Muscle of leg (tissue), 3 donors: ENCODE measurements at regions not wholly inside any gene's neighbourhood (a gene's known extent, or its start where the extent isn't known, plus 50 kb on each side); places are given as distances from the start of the nearest gene placed in this dataset.

ENCODE experiments used
- DNase-seq: peaks from one replicate; pipeline ENCODE4 v3.0.0; 2013
- H3K27ac ChIP-seq: one replicate; pipeline ENCODE4 v1.5.1; 2013; ENCODE audit warnings: mild to moderate bottlenecking, low read length, control low read depth
- H3K27me3 ChIP-seq: one replicate; pipeline ENCODE4 v1.6.1; 2013; ENCODE audit warnings: low read length; ENCODE audit not compliant: control insufficient read depth, insufficient read depth
- H3K36me3 ChIP-seq: one replicate; pipeline ENCODE4 v1.6.1; 2013; ENCODE audit warnings: low read length; ENCODE audit not compliant: control insufficient read depth, insufficient read depth
- H3K4me1 ChIP-seq: one replicate; pipeline ENCODE4 v1.6.1; 2013; ENCODE audit warnings: low read length; ENCODE audit not compliant: control insufficient read depth, insufficient read depth
- H3K4me3 ChIP-seq: one replicate; pipeline ENCODE4 v1.5.1; 2013; ENCODE audit warnings: low read length, control low read depth
- H3K9me3 ChIP-seq: replicated peaks from 2 replicates; pipeline ENCODE4 v1.6.1; 2013; ENCODE audit warnings: low read depth, low read length; ENCODE audit not compliant: control insufficient read depth
- WGBS: methylation state at CpG from one replicate; pipeline ENCODE4 v1.1.5; 2013; ENCODE audit warnings: missing lambda C conversion rate; ENCODE audit not compliant: insufficient coverage; 5-methylcytosine and 5-hydroxymethylcytosine counted together

DNA sequence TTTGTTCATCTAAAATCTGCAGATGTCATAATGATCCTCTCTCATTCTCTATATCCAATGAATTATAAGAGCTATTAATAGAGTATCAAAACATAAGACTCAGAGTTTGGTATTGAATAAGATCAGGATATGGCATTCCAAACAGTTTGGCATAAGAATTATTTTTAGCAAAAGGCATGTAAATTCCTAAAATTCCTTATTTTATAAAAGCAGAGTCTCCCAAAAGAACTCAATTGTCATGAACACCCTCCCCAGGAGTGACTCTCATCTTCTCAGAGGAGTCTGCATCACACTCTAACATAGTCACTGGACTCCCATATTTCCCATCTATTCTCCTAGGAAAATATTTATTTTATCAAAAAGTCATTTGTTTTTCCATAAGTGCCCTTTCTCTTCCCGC lies 1710.2 kb upstream of the SLC39A10 start:
- no peaks in the 10 kb centered on the region for H3K36me3 ChIP-seq
- no peak for DNase-seq
- no peaks in the 10 kb centered on the region for H3K9me3 ChIP-seq
- H3K4me3 ChIP-seq, result no peak overlapping the region
- H3K27ac ChIP-seq, result no peak overlapping the region
- no peaks in the 10 kb centered on the region for H3K4me1 ChIP-seq
- H3K27me3 ChIP-seq, result no peaks in the 10 kb centered on the region
- WGBS, result no CpG with 5 or more reads among the region's 1 CpG

DNA sequence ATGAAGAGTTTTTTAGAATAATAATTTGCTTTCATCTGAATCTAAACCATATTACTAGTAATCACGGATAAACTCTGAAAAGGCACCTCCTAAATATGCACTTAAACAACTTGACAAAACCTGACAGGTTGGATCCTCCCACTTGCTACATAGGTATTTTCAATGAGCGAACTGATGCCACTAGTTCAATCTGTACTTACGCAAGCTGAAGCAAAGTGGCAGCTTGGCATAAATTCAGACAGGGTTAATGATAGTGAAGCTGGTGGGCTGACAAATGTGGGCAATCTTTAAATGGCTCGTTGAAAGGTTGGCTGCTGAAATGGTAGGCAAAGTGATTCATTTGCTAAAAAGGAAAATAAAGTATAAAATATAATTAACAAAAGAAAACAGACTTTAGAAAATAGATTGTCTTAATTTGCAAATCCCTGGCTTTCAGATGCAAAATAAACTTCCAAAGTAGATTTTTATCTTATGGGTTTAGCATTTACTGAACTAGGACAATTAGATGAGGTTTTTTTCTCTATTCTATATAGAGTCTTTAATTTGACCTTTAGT lies 1713.5 kb upstream of the SLC39A10 start:
- H3K36me3 ChIP-seq, result no peaks in the 10 kb centered on the region
- H3K27me3 ChIP-seq, result no peaks in the 10 kb centered on the region
- 94% methylated on average over 2 of the region's 4 CpGs for WGBS
- H3K4me3 ChIP-seq, result no peak overlapping the region
- no peaks in the 10 kb centered on the region for H3K9me3 ChIP-seq
- H3K4me1 ChIP-seq, result no peaks in the 10 kb centered on the region
- no peak for DNase-seq
- H3K27ac ChIP-seq, result no peak overlapping the region

DNA sequence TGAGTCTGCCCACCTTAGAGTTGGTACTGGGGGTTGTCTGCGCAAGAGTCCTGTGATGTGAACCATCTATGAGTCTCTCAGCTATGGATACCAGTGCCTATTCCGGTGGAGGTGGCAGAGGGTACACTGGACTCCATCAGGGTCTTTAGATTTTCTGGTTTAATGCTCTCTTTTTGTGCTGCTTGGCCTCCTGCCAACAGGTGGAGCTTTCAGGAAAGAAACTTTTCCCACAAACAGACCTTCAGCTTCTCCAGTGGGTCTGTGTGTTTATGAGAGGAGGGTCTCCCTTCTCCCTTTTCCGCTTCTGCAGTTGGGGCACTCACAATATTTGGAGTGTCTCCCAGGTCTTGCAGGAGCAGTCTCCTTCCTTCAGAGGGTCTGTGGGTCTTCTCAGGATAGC lies 1721.9 kb upstream of the SLC39A10 start:
- Histone ChIP-seq H3K4me1 (no peaks in the 10 kb centered on the region), H3K36me3 (no peaks in the 10 kb centered on the region), H3K4me3 (no peak overlapping the region), H3K9me3 (no peaks in the 10 kb centered on the region), H3K27me3 (no peaks in the 10 kb centered on the region), H3K27ac (no peak overlapping the region)
- DNase-seq, result no peak
- no CpG with 5 or more reads among the region's 3 CpGs for WGBS

DNA sequence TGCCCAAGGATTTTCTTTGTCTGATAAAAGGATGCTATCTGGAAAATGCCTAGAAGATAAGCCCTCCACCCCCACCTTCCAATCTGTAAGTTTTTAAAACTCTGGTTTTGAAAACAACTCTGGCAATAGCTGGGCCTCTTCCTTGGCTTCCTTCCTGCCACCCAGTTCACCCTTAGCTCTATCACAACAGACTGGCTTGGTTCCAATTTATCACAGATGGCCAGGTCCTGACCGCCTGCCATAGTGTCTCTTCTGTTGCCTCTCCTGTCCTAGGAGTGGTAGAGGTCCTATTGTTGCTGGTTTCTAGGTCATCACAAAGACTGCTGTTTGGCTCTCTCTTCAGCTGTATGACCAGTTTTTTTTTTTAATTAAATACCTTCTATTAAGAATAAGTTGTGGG lies 1727.9 kb upstream of the SLC39A10 start:
- Histone ChIP-seq H3K27me3 (no peaks in the 10 kb centered on the region), H3K4me1 (no peaks in the 10 kb centered on the region), H3K27ac (no peak overlapping the region), H3K36me3 (no peaks in the 10 kb centered on the region), H3K4me3 (no peak overlapping the region), H3K9me3 (no peaks in the 10 kb centered on the region)
- no CpG with 5 or more reads among the region's 1 CpG for WGBS
- DNase-seq, result no peak

DNA sequence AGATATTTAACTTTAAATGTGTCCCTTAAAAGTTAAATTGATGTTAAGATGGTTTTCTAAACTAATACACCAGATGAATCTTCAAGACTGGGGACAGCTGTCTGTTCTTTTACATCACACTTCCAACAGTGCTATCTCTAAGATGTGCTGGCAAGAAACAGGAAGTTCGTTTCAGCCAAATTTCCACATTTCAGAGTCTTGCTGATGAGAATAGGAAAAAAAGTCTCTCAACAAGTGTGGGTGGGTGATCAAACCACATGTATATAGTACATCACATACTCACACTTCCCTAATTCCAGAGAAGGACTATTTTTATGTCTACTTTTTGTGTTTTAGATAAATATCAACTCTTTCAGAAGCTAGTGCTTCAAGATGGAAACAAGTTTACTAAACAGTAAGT lies 1712.8 kb upstream of the TMEFF2 start:
- no peaks in the 10 kb centered on the region for H3K9me3 ChIP-seq
- H3K4me1 ChIP-seq, result no peaks in the 10 kb centered on the region
- WGBS, result no CpG with 5 or more reads among the region's 1 CpG
- H3K27me3 ChIP-seq, result no peaks in the 10 kb centered on the region
- H3K36me3 ChIP-seq, result no peaks in the 10 kb centered on the region
- peak; percentile 35 for DNase-seq
- H3K27ac ChIP-seq, result no peak overlapping the region
- no peak overlapping the region for H3K4me3 ChIP-seq

DNA sequence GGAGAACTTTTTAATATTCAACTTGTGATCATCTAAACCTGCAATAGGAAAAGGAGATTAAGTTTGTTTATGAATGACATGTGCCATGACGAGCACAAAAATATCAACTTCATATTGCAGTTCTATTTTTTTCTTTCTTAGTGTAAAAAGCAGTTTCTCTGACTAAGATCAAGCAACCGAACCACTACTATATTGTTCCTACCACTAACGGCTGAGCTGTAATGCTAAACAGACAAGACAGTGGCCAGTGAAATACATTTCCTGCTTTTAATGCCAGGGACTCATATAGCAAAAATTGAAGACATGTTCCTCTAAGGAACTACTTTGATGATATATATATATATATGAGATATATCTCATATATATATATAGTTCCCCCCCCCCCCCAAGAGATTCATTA lies 1705.6 kb upstream of the TMEFF2 start:
- no peaks in the 10 kb centered on the region for H3K36me3 ChIP-seq
- no peak overlapping the region for H3K27ac ChIP-seq
- WGBS, result no CpG with 5 or more reads among the region's 3 CpGs
- no peaks in the 10 kb centered on the region for H3K27me3 ChIP-seq
- no peaks in the 10 kb centered on the region for H3K4me1 ChIP-seq
- no peak overlapping the region for H3K4me3 ChIP-seq
- no peak for DNase-seq
- no peaks in the 10 kb centered on the region for H3K9me3 ChIP-seq

DNA sequence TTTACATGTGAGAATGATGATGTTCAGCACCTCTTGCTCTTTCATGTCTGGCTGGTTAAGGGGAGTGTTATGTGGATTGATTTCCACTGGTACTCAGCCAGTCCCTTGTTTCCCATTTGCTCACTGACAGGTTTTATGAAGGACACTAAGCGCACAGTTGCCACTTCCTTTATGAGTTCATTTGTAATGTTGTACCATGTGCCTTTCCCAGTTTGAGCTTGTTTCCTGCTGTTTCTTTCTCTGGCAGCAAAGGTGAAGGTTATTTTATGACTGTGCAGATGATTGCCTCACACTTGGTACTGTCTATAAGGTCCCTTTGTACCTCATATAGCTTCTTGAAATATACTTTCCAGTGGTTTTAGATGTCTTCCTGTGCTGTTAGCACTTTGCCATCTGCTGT lies 1700.5 kb upstream of the TMEFF2 start:
- no CpG with 5 or more reads among the region's 1 CpG for WGBS
- no peaks in the 10 kb centered on the region for H3K36me3 ChIP-seq
- H3K27me3 ChIP-seq, result no peaks in the 10 kb centered on the region
- DNase-seq, result no peak
- no peaks in the 10 kb centered on the region for H3K4me1 ChIP-seq
- H3K9me3 ChIP-seq, result no peaks in the 10 kb centered on the region
- H3K4me3 ChIP-seq, result no peak overlapping the region
- H3K27ac ChIP-seq, result no peak overlapping the region

DNA sequence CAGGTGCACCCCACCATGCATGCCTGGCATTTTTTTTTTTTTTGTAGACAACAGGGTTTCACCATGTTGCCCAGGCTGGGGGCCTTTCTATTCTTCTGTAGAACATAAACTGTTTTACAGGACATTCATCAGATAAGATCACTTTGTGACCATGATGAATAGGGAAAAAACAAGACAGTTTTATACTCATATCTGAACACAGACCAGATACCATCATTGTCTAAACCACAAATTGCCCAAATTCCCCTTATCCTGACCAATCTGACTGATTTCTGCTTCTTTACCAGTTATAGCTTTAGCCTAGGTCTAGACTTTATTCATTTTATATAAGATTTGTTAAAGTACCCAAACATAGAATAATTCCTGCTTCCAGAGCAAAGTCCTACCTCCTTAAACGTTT lies 1699.3 kb upstream of the TMEFF2 start:
- no CpG with 5 or more reads among the region's 1 CpG for WGBS
- no peaks in the 10 kb centered on the region for H3K27me3 ChIP-seq
- H3K9me3 ChIP-seq, result no peaks in the 10 kb centered on the region
- H3K4me3 ChIP-seq, result no peak overlapping the region
- H3K36me3 ChIP-seq, result no peaks in the 10 kb centered on the region
- no peaks in the 10 kb centered on the region for H3K4me1 ChIP-seq
- no peak for DNase-seq
- no peak overlapping the region for H3K27ac ChIP-seq

DNA sequence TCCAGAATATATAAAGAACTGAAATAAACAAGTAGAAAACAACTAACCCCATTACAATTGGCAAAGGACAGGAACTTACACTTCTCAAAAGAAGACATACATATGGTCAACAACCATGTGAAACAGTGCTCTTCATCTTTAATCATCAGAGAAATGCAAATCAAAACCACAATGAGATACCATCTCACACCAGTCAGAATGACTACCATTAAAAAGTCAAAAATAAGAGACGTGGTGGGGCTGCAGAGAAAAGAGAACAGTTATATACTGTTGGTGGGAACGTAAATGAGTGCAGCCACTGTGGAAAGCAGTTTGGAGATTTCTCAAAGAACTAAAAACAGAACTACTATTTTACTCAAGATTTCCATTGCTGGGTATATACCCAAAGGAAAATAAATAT lies 1696.3 kb upstream of the TMEFF2 start:
- DNase-seq, result no peak
- WGBS, result no CpG with 5 or more reads among the region's 2 CpGs
- Histone ChIP-seq H3K4me3 (no peak overlapping the region), H3K9me3 (no peaks in the 10 kb centered on the region), H3K27ac (no peak overlapping the region), H3K36me3 (no peaks in the 10 kb centered on the region), H3K27me3 (no peaks in the 10 kb centered on the region), H3K4me1 (no peaks in the 10 kb centered on the region)

DNA sequence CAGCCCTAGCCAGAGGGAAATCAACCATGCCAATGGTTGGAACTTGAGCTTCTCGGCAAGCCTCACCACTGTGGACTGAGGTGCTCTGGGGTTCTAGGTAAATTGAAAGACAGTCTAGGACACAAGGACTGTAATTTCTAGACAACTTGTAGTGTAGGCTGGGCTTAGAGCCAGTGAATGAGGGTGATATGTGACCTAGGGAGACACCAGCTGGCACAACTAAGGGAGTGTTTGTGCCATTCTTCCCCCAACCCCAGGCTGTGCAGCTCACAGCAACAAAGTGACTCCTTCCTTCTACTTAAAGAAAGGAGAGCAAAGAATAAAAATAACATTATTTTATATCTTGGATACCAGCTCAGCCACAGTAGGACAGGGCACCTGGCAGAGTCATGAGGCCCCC lies 1690.7 kb upstream of the TMEFF2 start:
- Histone ChIP-seq H3K4me1 (no peaks in the 10 kb centered on the region), H3K27me3 (no peaks in the 10 kb centered on the region), H3K27ac (no peak overlapping the region), H3K36me3 (no peaks in the 10 kb centered on the region), H3K4me3 (no peak overlapping the region), H3K9me3 (peaks cover 13% of the 10 kb centered on the region)
- WGBS, result 83% methylated on average over 1 of the region's 1 CpG
- DNase-seq, result no peak

DNA sequence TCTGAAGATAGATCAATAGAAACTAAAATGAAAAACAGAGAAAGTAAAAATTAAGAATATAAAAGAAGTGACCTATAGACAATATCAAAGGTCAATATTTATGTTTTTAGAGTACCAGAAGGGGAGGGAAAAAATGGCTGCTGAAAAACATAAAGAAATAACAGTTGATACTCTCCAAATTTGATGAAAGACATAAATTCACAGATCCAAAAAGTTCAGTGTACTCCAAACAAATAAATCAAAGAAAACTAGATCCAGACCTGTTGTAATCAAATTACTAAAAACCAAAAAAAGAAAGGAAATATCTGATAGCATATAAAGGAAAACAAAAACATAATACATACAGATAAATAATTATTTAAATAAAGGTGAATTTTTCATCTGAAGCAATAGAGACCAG lies 1689.1 kb upstream of the TMEFF2 start:
- no peak overlapping the region for H3K4me3 ChIP-seq
- H3K27ac ChIP-seq, result no peak overlapping the region
- no peak for DNase-seq

More for the DNA sequence above, 1689.1 kb upstream of the TMEFF2 start:
- Histone ChIP-seq H3K4me1 (no peaks in the 10 kb centered on the region), H3K9me3 (peaks cover 16% of the 10 kb centered on the region), H3K36me3 (no peaks in the 10 kb centered on the region), H3K27me3 (no peaks in the 10 kb centered on the region)
